Karpas-422 (cell line): ENCODE measurements at regions not wholly inside any gene's neighbourhood (a gene's known extent, or its start where the extent isn't known, plus 50 kb on each side); places are given as distances from the start of the nearest gene placed in this dataset.

Experiments used
- DNase-seq: peaks from one replicate; pipeline ENCODE4 v3.0.0-alpha.2; 2015
- H2AFZ ChIP-seq: fragments of 200-600 bp; sonication (generic); 2 replicates; pipeline ENCODE4 v1.6.1; 2014; ENCODE audit warnings: antibody characterized with exemption, low read length, mixed read lengths
- H3K27ac ChIP-seq: fragments of 200-600 bp; sonication (generic); 2 replicates; pipeline ENCODE4 v1.5.1; 2014; ENCODE audit warnings: mild to moderate bottlenecking, low read length, moderate library complexity
- H3K27me3 ChIP-seq: fragments of 200-600 bp; sonication (generic); 2 replicates; pipeline ENCODE4 v1.6.1; 2014; ENCODE audit warnings: low read length, mixed read lengths
- H3K36me3 ChIP-seq: fragments of 200-600 bp; sonication (generic); 2 replicates; pipeline ENCODE4 v1.6.1; 2014; ENCODE audit warnings: low read length, mixed read lengths; ENCODE audit not compliant: insufficient read depth
- H3K4me1 ChIP-seq: fragments of 200-600 bp; sonication (generic); 2 replicates; pipeline ENCODE4 v1.6.1; 2014; ENCODE audit warnings: mild to moderate bottlenecking, low read length, mixed read lengths
- H3K4me2 ChIP-seq: fragments of 200-600 bp; sonication (generic); 2 replicates; pipeline ENCODE4 v1.6.1; 2014; ENCODE audit warnings: low read length, low read depth, mild to moderate bottlenecking; ENCODE audit not compliant: poor library complexity, severe bottlenecking
- H3K4me3 ChIP-seq: fragments of 200-600 bp; sonication (generic); 2 replicates; pipeline ENCODE4 v1.5.1; 2014; ENCODE audit warnings: mild to moderate bottlenecking, antibody characterized with exemption, low read length, mixed read lengths
- H3K79me2 ChIP-seq: fragments of 200-600 bp; sonication (generic); 2 replicates; pipeline ENCODE4 v1.6.1; 2014; ENCODE audit warnings: mild to moderate bottlenecking, low read length, mixed read lengths
- H3K9ac ChIP-seq: fragments of 200-600 bp; sonication (generic); 2 replicates; pipeline ENCODE4 v1.6.0; 2014; ENCODE audit warnings: low read length
- H3K9me2 ChIP-seq: fragments of 200-600 bp; sonication (generic), shearing (Covaris generic); replicated peaks from 2 replicates; pipeline ENCODE4 v1.6.0; 2014; ENCODE audit warnings: mild to moderate bottlenecking, low read length, moderate library complexity; ENCODE audit not compliant: insufficient read depth
- H3K9me3 ChIP-seq: fragments of 300-700, 200-600 bp; sonication (generic); 2 replicates; pipeline ENCODE4 v1.6.1; 2014; ENCODE audit warnings: low read length, mixed read lengths
- H4K20me1 ChIP-seq: fragments of 200-600 bp; sonication (generic); 2 replicates; pipeline ENCODE4 v1.6.1; 2014; ENCODE audit warnings: mild to moderate bottlenecking, antibody characterized with exemption, low read length, low read depth; ENCODE audit not compliant: insufficient read depth

GRCh38 chr12:34397591-34398365, 375.5 kb downstream of the ALG10 start:
- no peaks in the 10 kb centered on the region for H3K4me1 ChIP-seq
- no peaks in the 10 kb centered on the region for H3K36me3 ChIP-seq
- no peak for DNase-seq
- H3K27me3 ChIP-seq = no peaks in the 10 kb centered on the region
- no peak overlapping the region for H3K27ac ChIP-seq
- no peak overlapping the region for H2AFZ ChIP-seq
- H3K4me2 ChIP-seq = no peak overlapping the region
- H3K79me2 ChIP-seq = no peaks in the 10 kb centered on the region
- no peaks in the 10 kb centered on the region for H3K9me2 ChIP-seq
- H3K9me3 ChIP-seq = peaks cover 19% of the 10 kb centered on the region; the same call in 1 of the 2 replicates
- no peaks in the 10 kb centered on the region for H4K20me1 ChIP-seq
- H3K9ac ChIP-seq = no peak overlapping the region
- no peak overlapping the region for H3K4me3 ChIP-seq

GRCh38 chr12:34398366-34398705, 376.0 kb downstream of the ALG10 start:
- Histone ChIP-seq H3K9me2 (no peaks in the 10 kb centered on the region), H3K4me1 (no peaks in the 10 kb centered on the region), H3K27me3 (no peaks in the 10 kb centered on the region), H2AFZ (no peak overlapping the region), H3K36me3 (no peaks in the 10 kb centered on the region), H3K4me3 (no peak overlapping the region), H4K20me1 (no peaks in the 10 kb centered on the region), H3K4me2 (no peak overlapping the region), H3K9ac (no peak overlapping the region), H3K79me2 (no peaks in the 10 kb centered on the region), H3K9me3 (peaks cover 21% of the 10 kb centered on the region; the same call in 1 of the 2 replicates), H3K27ac (no peak overlapping the region)
- DNase-seq = no peak

- H2AFZ ChIP-seq = no peak overlapping the region
- no peaks in the 10 kb centered on the region for H4K20me1 ChIP-seq
- H3K27ac ChIP-seq = no peak overlapping the region
- H3K4me3 ChIP-seq = no peak overlapping the region
- peaks cover 21% of the 10 kb centered on the region; the same call in 1 of the 2 replicates for H3K9me3 ChIP-seq
- no peaks in the 10 kb centered on the region for H3K27me3 ChIP-seq
- no peak overlapping the region for H3K9ac ChIP-seq
- no peak for DNase-seq
- H3K79me2 ChIP-seq = no peaks in the 10 kb centered on the region
- no peak overlapping the region for H3K4me2 ChIP-seq
- H3K4me1 ChIP-seq = no peaks in the 10 kb centered on the region
- no peaks in the 10 kb centered on the region for H3K36me3 ChIP-seq
- H3K9me2 ChIP-seq = no peaks in the 10 kb centered on the region
Observed at GRCh38 chr12:34398706-34399630, 376.7 kb downstream of the ALG10 start.

GRCh38 chr12:34399631-34400410, 377.5 kb downstream of the ALG10 start:
- H3K27ac ChIP-seq = no peak overlapping the region
- H3K4me3 ChIP-seq = no peak overlapping the region
- H3K9me3 ChIP-seq = peaks cover 21% of the 10 kb centered on the region; the same call in 1 of the 2 replicates
- H3K27me3 ChIP-seq = no peaks in the 10 kb centered on the region
- H4K20me1 ChIP-seq = no peaks in the 10 kb centered on the region
- H2AFZ ChIP-seq = no peak overlapping the region
- H3K4me1 ChIP-seq = no peaks in the 10 kb centered on the region
- H3K79me2 ChIP-seq = no peaks in the 10 kb centered on the region
- no peak overlapping the region for H3K9ac ChIP-seq
- H3K36me3 ChIP-seq = no peaks in the 10 kb centered on the region
- DNase-seq = no peak
- no peak overlapping the region for H3K4me2 ChIP-seq
- no peaks in the 10 kb centered on the region for H3K9me2 ChIP-seq

- Histone ChIP-seq H3K4me2 (no peak overlapping the region), H2AFZ (no peak overlapping the region), H4K20me1 (no peaks in the 10 kb centered on the region), H3K9ac (no peak overlapping the region), H3K9me3 (peaks cover 18% of the 10 kb centered on the region; the same call in 1 of the 2 replicates), H3K36me3 (no peaks in the 10 kb centered on the region), H3K4me1 (no peaks in the 10 kb centered on the region), H3K9me2 (no peaks in the 10 kb centered on the region), H3K27me3 (no peaks in the 10 kb centered on the region), H3K27ac (no peak overlapping the region), H3K79me2 (no peaks in the 10 kb centered on the region), H3K4me3 (no peak overlapping the region)
- no peak for DNase-seq
Observed at GRCh38 chr12:34400411-34400881, 378.1 kb downstream of the ALG10 start.

- no peak overlapping the region for H3K9ac ChIP-seq
- no peak for DNase-seq
- no peaks in the 10 kb centered on the region for H3K27me3 ChIP-seq
- no peak overlapping the region for H3K27ac ChIP-seq
- no peak overlapping the region for H3K4me3 ChIP-seq
- no peaks in the 10 kb centered on the region for H3K9me2 ChIP-seq
- no peaks in the 10 kb centered on the region for H3K4me1 ChIP-seq
- peaks cover 18% of the 10 kb centered on the region; the same call in 1 of the 2 replicates for H3K9me3 ChIP-seq
- H2AFZ ChIP-seq = no peak overlapping the region
- H4K20me1 ChIP-seq = no peaks in the 10 kb centered on the region
- H3K79me2 ChIP-seq = no peaks in the 10 kb centered on the region
- H3K36me3 ChIP-seq = no peaks in the 10 kb centered on the region
- H3K4me2 ChIP-seq = no peak overlapping the region
Observed at GRCh38 chr12:34400986-34401658, 378.8 kb downstream of the ALG10 start.

- H3K4me2 ChIP-seq = no peak overlapping the region
- no peak for DNase-seq
- no peaks in the 10 kb centered on the region for H3K79me2 ChIP-seq
- H3K9ac ChIP-seq = no peak overlapping the region
- no peak overlapping the region for H3K27ac ChIP-seq
- H3K9me3 ChIP-seq = peaks cover 18% of the 10 kb centered on the region; the same call in 1 of the 2 replicates
- H3K27me3 ChIP-seq = no peaks in the 10 kb centered on the region
- H4K20me1 ChIP-seq = no peaks in the 10 kb centered on the region
- no peaks in the 10 kb centered on the region for H3K4me1 ChIP-seq
- H3K36me3 ChIP-seq = no peaks in the 10 kb centered on the region
- H3K4me3 ChIP-seq = no peak overlapping the region
- H3K9me2 ChIP-seq = no peaks in the 10 kb centered on the region
- no peak overlapping the region for H2AFZ ChIP-seq
Observed at GRCh38 chr12:34401659-34402227, 379.4 kb downstream of the ALG10 start.
